PC-3 (cell line): ENCODE measurements at regions not wholly inside any gene's neighbourhood (a gene's known extent, or its start where the extent isn't known, plus 50 kb on each side); places are given as distances from the start of the nearest gene placed in this dataset.

ENCODE experiments used
- ATAC-seq: fragments of 200-7000 bp; cut with Tn5 transposase; 2 replicates; pipeline ENCODE4 v1.9.1; 2020; ENCODE audit warnings: mild to moderate bottlenecking, moderate library complexity
- BruUV-seq: library from RNA; stranded (reverse); fragments of 400-500 nt; replicated peaks from 2 replicates; lab custom pipeline; 2021; lab: Mats Ljungman, UMichigan
- CTCF ChIA-PET: fragments of 300-600 bp; sonication (Branson Sonifier 250); formaldehyde crosslinking; loops from one replicate; lab custom pipeline; 2022; ENCODE audit warnings: antibody characterized with exemption; lab: Charles Lee
- POLR2A ChIA-PET: fragments of 300-600 bp; sonication (Branson Sonifier 250); formaldehyde crosslinking; loops from one replicate; lab custom pipeline; 2022; ENCODE audit warnings: antibody characterized with exemption; ENCODE audit not compliant: unreplicated experiment; lab: Charles Lee
- DNase-seq: peaks from one replicate; pipeline ENCODE4 v3.0.0-alpha.2; 2015
- H2AFZ ChIP-seq: fragments of 300-600 bp; sonication (generic); 2 replicates; pipeline ENCODE4 v1.6.0; 2016; ENCODE audit warnings: antibody characterized with exemption, low read length
- H3F3A ChIP-seq: fragments of 300-600 bp; sonication (generic); one replicate; pipeline ENCODE4 v1.6.0; 2017; ENCODE audit warnings: antibody characterized with exemption, low read length, control low read depth, mild to moderate bottlenecking; ENCODE audit not compliant: unreplicated experiment
- H3K27ac ChIP-seq: fragments of 300-600 bp; sonication (generic); 2 replicates; pipeline ENCODE4 v1.5.1; 2016; ENCODE audit warnings: mild to moderate bottlenecking, low read length
- H3K27me3 ChIP-seq: fragments of 300-600 bp; sonication (generic); 2 replicates; pipeline ENCODE4 v1.6.1; 2016; ENCODE audit warnings: low read length, mixed read lengths
- H3K36me3 ChIP-seq: fragments of 300-600 bp; sonication (generic); 2 replicates; pipeline ENCODE4 v1.6.1; 2016; ENCODE audit warnings: low read depth, mixed run types, low read length, mixed read lengths
- H3K4me1 ChIP-seq: fragments of 300-600 bp; sonication (generic); 2 replicates; pipeline ENCODE4 v1.5.1; 2016; ENCODE audit warnings: low read length; ENCODE audit not compliant: insufficient read depth
- H3K4me2 ChIP-seq: fragments of 300-600 bp; sonication (generic); 2 replicates; pipeline ENCODE4 v1.6.0; 2016; ENCODE audit warnings: low read length
- H3K4me3 ChIP-seq: fragments of 300-600 bp; sonication (generic); 2 replicates; pipeline ENCODE4 v1.5.1; 2016; ENCODE audit warnings: mild to moderate bottlenecking, low read length, mixed read lengths
- H3K79me2 ChIP-seq: fragments of 300-600 bp; sonication (generic); 2 replicates; pipeline ENCODE4 v1.6.1; 2017; ENCODE audit warnings: low read length, mixed read lengths
- H3K9ac ChIP-seq: fragments of 300-600 bp; sonication (generic); 2 replicates; pipeline ENCODE4 v1.6.0; 2016; ENCODE audit warnings: mild to moderate bottlenecking, low read length
- H3K9me2 ChIP-seq: fragments of 300-600 bp; sonication (generic); replicated peaks from 2 replicates; pipeline ENCODE4 v1.6.1; 2016; ENCODE audit warnings: mixed run types, low read length, mixed read lengths
- H3K9me3 ChIP-seq: fragments of 300-600 bp; sonication (generic); 2 replicates; pipeline ENCODE4 v1.6.1; 2016; ENCODE audit warnings: low read length, mixed read lengths
- H4K20me1 ChIP-seq: fragments of 300-600 bp; sonication (generic); 2 replicates; pipeline ENCODE4 v1.6.1; 2016; ENCODE audit warnings: low read length, mixed read lengths
- EZH2 ChIP-seq: fragments of 300-600 bp; sonication (generic); IDR thresholded peaks from one replicate; pipeline ENCODE4 v1.6.1; 2017; ENCODE audit warnings: antibody characterized with exemption, mild to moderate bottlenecking, low read length; ENCODE audit not compliant: unreplicated experiment
- EZH2phosphoT487 ChIP-seq: fragments of 300-600 bp; sonication (generic); IDR thresholded peaks from 2 replicates; pipeline ENCODE4 v1.6.1; 2018; ENCODE audit warnings: mild to moderate bottlenecking, antibody characterized with exemption, low read length, borderline replicate concordance
- intact Hi-C: fragments of 100-400 bp; cut with micrococcal nuclease; formaldehyde crosslinking; loops from 2 replicates; pipeline ENCODE4 v1.9.0; 2023
- TF ChIP-seq, protein P1 (sequence below): fragments of 300-600 bp; sonication (generic); conservative IDR thresholded peaks from 2 replicates; pipeline ENCODE4 v1.5.1; 2017; ENCODE audit warnings: antibody characterized with exemption, low read depth, mild to moderate bottlenecking, low read length

DNA sequence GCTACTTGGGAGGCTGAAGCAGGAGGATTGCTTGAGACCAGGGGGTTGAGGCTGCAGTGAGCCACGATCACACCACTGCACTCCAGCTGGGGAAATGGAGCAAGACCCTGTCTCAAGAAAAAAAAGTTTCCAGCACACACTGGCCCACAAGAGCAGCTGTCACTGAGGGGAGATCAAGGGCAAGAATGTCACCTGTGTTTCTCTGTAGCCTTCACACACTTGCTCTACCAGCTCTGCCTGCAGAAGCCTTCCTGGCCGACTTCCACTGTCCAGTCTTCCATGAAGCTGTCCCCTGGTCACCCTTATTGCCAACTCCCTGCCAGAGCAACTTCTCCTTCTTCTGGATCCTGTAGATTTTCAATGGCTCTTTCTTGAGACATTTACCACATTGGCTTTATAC is 158.0 kb downstream of the KCTD15 start:
- no TSS peak for BruUV-seq
- H3K27me3 ChIP-seq = peaks cover 8% of the 10 kb centered on the region; the same call in 1 of the 2 replicates
- TF ChIP-seq EZH2 (no peak), EZH2phosphoT487 (no peak)
- TF ChIP-seq, protein P1, sequence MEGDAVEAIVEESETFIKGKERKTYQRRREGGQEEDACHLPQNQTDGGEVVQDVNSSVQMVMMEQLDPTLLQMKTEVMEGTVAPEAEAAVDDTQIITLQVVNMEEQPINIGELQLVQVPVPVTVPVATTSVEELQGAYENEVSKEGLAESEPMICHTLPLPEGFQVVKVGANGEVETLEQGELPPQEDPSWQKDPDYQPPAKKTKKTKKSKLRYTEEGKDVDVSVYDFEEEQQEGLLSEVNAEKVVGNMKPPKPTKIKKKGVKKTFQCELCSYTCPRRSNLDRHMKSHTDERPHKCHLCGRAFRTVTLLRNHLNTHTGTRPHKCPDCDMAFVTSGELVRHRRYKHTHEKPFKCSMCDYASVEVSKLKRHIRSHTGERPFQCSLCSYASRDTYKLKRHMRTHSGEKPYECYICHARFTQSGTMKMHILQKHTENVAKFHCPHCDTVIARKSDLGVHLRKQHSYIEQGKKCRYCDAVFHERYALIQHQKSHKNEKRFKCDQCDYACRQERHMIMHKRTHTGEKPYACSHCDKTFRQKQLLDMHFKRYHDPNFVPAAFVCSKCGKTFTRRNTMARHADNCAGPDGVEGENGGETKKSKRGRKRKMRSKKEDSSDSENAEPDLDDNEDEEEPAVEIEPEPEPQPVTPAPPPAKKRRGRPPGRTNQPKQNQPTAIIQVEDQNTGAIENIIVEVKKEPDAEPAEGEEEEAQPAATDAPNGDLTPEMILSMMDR = no peak

GRCh38 chr19:33956941-33957340 is 160.3 kb downstream of the KCTD15 start:
- no peaks in the 10 kb centered on the region for H3K9me2 ChIP-seq
- no peak overlapping the region for H2AFZ ChIP-seq
- no peak overlapping the region for H3K27ac ChIP-seq
- no peak for DNase-seq
- no peaks in the 10 kb centered on the region for H3K79me2 ChIP-seq
- H3K4me2 ChIP-seq = no peak overlapping the region
- intact Hi-C loops = no loop called here
- H3K4me3 ChIP-seq = no peak overlapping the region
- no peaks in the 10 kb centered on the region for H4K20me1 ChIP-seq
- H3K27me3 ChIP-seq = peaks cover 8% of the 10 kb centered on the region; the same call in 1 of the 2 replicates
- no peak for ATAC-seq
- POLR2A ChIA-PET = no interaction called here
- TF ChIP-seq EZH2 = no peak
- TF ChIP-seq, protein P1 = no peak
- no peak for TF ChIP-seq EZH2phosphoT487
- H3K36me3 ChIP-seq = no peaks in the 10 kb centered on the region
- CTCF ChIA-PET = no interaction called here
- no peak overlapping the region for H3K9ac ChIP-seq
- BruUV-seq = no TSS peak
- no peaks in the 10 kb centered on the region for H3K4me1 ChIP-seq
- H3F3A ChIP-seq = no peaks in the 10 kb centered on the region
- no peaks in the 10 kb centered on the region for H3K9me3 ChIP-seq

More for the DNA sequence above, 158.0 kb downstream of the KCTD15 start:
- intact Hi-C loops = no loop called here
- Histone ChIP-seq H3K4me3 (no peak overlapping the region), H4K20me1 (no peaks in the 10 kb centered on the region), H3K9me2 (no peaks in the 10 kb centered on the region), H3K79me2 (no peaks in the 10 kb centered on the region), H3K36me3 (no peaks in the 10 kb centered on the region), H3K4me2 (no peak overlapping the region), H2AFZ (no peak overlapping the region), H3K9ac (no peak overlapping the region), H3K27ac (no peak overlapping the region), H3F3A (no peaks in the 10 kb centered on the region), H3K9me3 (no peaks in the 10 kb centered on the region), H3K4me1 (no peaks in the 10 kb centered on the region)
- DNase-seq (no peak), ATAC-seq (no peak)
- CTCF ChIA-PET = no interaction called here
- POLR2A ChIA-PET = no interaction called here

- Histone ChIP-seq H3F3A (no peaks in the 10 kb centered on the region), H4K20me1 (no peaks in the 10 kb centered on the region), H3K9ac (no peak overlapping the region), H2AFZ (no peak overlapping the region), H3K79me2 (no peaks in the 10 kb centered on the region), H3K4me1 (no peaks in the 10 kb centered on the region), H3K9me3 (no peaks in the 10 kb centered on the region), H3K4me3 (no peak overlapping the region), H3K27me3 (peaks cover 8% of the 10 kb centered on the region; the same call in 1 of the 2 replicates), H3K4me2 (no peak overlapping the region), H3K9me2 (no peaks in the 10 kb centered on the region), H3K27ac (no peak overlapping the region), H3K36me3 (no peaks in the 10 kb centered on the region)
- ATAC-seq = no peak
- no TSS peak for BruUV-seq
- ChIA-PET CTCF (no interaction called here), POLR2A (no interaction called here)
- TF ChIP-seq EZH2phosphoT487 (no peak), EZH2 (no peak)
- TF ChIP-seq, protein P1 = no peak
- intact Hi-C loops = no loop called here
- DNase-seq = no peak
Measured at GRCh38 chr19:33957804-33958203, 161.1 kb downstream of the KCTD15 start.
